ENCODE measurements at regions not wholly inside any gene's neighbourhood (a gene's known extent, or its start where the extent isn't known, plus 50 kb on each side); places are given as distances from the start of the nearest gene placed in this dataset.
A peak's percentile ranks its signal among the peaks of the same experiment; 100 is the strongest.

- H3K4me3 ChIP-seq (ENCODE audit: control insufficient read depth, low read depth, low read length), result no peak overlapping the region
- peak; percentile 26 for DNase-seq (ENCODE audit: low read depth)
- TF ChIP-seq, protein P1, sequence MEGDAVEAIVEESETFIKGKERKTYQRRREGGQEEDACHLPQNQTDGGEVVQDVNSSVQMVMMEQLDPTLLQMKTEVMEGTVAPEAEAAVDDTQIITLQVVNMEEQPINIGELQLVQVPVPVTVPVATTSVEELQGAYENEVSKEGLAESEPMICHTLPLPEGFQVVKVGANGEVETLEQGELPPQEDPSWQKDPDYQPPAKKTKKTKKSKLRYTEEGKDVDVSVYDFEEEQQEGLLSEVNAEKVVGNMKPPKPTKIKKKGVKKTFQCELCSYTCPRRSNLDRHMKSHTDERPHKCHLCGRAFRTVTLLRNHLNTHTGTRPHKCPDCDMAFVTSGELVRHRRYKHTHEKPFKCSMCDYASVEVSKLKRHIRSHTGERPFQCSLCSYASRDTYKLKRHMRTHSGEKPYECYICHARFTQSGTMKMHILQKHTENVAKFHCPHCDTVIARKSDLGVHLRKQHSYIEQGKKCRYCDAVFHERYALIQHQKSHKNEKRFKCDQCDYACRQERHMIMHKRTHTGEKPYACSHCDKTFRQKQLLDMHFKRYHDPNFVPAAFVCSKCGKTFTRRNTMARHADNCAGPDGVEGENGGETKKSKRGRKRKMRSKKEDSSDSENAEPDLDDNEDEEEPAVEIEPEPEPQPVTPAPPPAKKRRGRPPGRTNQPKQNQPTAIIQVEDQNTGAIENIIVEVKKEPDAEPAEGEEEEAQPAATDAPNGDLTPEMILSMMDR (conservative IDR thresholded peaks at IDR 0.05; ENCODE audit: control insufficient read depth, insufficient read depth, low read depth, low read length), result no peak
Measured at GRCh38 chr6:14276667-14277404, 159.3 kb downstream of the CD83 start.

GRCh38 chr6:14277405-14277930 is 159.9 kb downstream of the CD83 start:
- no peak overlapping the region for H3K4me3 ChIP-seq (ENCODE audit: control insufficient read depth, low read depth, low read length)
- DNase-seq (ENCODE audit: low read depth), result no peak
- TF ChIP-seq, protein P1 (conservative IDR thresholded peaks at IDR 0.05; ENCODE audit: control insufficient read depth, insufficient read depth, low read depth, low read length), result no peak

- H3K4me3 ChIP-seq (ENCODE audit: control insufficient read depth, low read depth, low read length), result no peak overlapping the region
- DNase-seq (ENCODE audit: low read depth), result no peak
- TF ChIP-seq, protein P1 (conservative IDR thresholded peaks at IDR 0.05; ENCODE audit: control insufficient read depth, insufficient read depth, low read depth, low read length), result no peak
Measured at GRCh38 chr6:14278006-14278405, 160.4 kb downstream of the CD83 start.

GRCh38 chr6:14278446-14278845 is 160.9 kb downstream of the CD83 start:
- TF ChIP-seq, protein P1 (conservative IDR thresholded peaks at IDR 0.05; ENCODE audit: control insufficient read depth, insufficient read depth, low read depth, low read length), result no peak
- no peak overlapping the region for H3K4me3 ChIP-seq (ENCODE audit: control insufficient read depth, low read depth, low read length)
- no peak for DNase-seq (ENCODE audit: low read depth)

DNA sequence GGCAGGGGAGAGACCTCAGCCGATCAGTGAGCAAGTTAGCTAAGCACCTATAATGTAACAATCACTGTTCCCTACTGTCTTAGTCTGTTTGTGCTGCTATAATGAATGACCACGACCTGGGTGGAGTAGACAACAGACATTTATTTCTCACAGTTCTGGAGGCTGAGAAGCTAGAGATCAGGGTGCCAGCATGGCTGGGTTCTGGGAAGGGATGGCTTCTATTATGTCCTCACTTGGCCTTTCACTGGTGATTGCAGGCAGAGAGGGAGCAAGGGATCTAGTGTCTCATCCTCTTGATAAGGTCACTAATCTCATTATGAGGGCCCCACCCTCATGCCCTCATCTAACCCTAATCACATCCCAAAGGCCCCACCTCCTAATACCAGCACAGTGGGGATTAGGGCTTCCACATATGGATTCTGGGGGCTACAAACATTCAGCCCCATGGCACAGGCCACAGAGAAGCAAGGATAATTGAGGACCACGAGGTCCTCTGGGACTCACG is 162.5 kb downstream of the CD83 start:
- TF ChIP-seq, protein P1 (conservative IDR thresholded peaks at IDR 0.05; ENCODE audit: control insufficient read depth, insufficient read depth, low read depth, low read length), result no peak
- no peak for DNase-seq (ENCODE audit: low read depth)
- no peak overlapping the region for H3K4me3 ChIP-seq (ENCODE audit: control insufficient read depth, low read depth, low read length)

DNA sequence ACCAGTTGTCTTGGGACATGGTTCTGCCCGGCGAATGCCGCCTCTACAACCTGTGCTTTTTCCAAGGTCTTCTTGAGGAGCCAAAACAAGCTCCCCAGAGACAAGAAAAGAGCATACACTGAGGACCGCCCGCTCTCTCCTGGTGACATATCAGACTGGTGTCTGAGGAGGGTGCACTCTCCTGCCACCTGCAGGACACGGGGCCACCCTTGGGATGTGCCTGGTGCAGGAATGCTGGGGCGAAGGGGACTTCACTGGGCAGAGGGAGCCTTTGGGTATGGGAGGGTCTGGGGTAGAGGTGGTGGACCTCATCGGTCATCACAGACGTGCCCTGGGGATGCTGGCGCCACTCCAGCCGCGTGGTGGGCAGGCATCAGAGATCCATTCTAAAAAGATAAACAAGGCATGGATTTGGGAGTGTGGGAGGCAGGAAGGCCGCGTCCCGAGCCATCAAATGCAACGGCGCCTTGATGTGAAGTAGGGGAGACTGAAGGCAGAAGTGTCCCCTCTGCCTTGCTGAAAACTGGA is 163.3 kb downstream of the CD83 start:
- H3K4me3 ChIP-seq (ENCODE audit: control insufficient read depth, low read depth, low read length), result no peak overlapping the region
- TF ChIP-seq, protein P1 (conservative IDR thresholded peaks at IDR 0.05; ENCODE audit: control insufficient read depth, insufficient read depth, low read depth, low read length), result peak; percentile 4

More for the DNA sequence above, 163.3 kb downstream of the CD83 start:
- DNase-seq (ENCODE audit: low read depth), result no peak

All from fibroblast of mammary gland (primary cell).